CD4-positive, alpha-beta memory T cell (primary cell): ENCODE measurements at regions not wholly inside any gene's neighbourhood (a gene's known extent, or its start where the extent isn't known, plus 50 kb on each side); places are given as distances from the start of the nearest gene placed in this dataset.
"Not testable (repeated sequence)": the region's sequence is repeated elsewhere in the genome, so short reads cannot be mapped to it uniquely, and the experiment has no call there.

Experiments used
- CTCF ChIA-PET: fragments of 350-600 bp; sonication (Branson Sonifier 250); formaldehyde crosslinking; loops from one replicate; lab custom pipeline; 2021; ENCODE audit warnings: inconsistent platforms; ENCODE audit not compliant: partially characterized antibody; lab: Charles Lee
- POLR2A ChIA-PET: fragments of 350-600 bp; sonication (Branson Sonifier 250); formaldehyde crosslinking; loops from one replicate; lab custom pipeline; 2021; ENCODE audit not compliant: partially characterized antibody; lab: Charles Lee
- DNase-seq, 5 donors: peaks; one replicate each; pipeline versions ENCODE4 v3.0.0 to v3.0.0-alpha.2; 2020 to 2022; ENCODE audit warnings: mixed read lengths in 1 of 5
- H3K27ac ChIP-seq: one replicate; pipeline ENCODE4 v1.7.0; 2013; ENCODE audit warnings: low read depth, low read length
- H3K27me3 ChIP-seq: 2 replicates; pipeline ENCODE4 v1.7.0; 2013; ENCODE audit warnings: mild to moderate bottlenecking, low read length, moderate library complexity; ENCODE audit not compliant: insufficient read depth
- H3K36me3 ChIP-seq: 2 replicates; pipeline ENCODE4 v1.7.0; 2013; ENCODE audit warnings: mild to moderate bottlenecking, low read length, moderate library complexity; ENCODE audit not compliant: insufficient read depth
- H3K4me1 ChIP-seq: 2 replicates; pipeline ENCODE4 v1.7.0; 2013; ENCODE audit warnings: mild to moderate bottlenecking, low read length, moderate library complexity; ENCODE audit not compliant: insufficient read depth
- H3K4me3 ChIP-seq, 2 donors: one replicate each; pipeline ENCODE4 v1.7.0; 2013; ENCODE audit warnings: low read length in 2 of 2, mild to moderate bottlenecking in 1 of 2
- H3K9me3 ChIP-seq, 2 donors: one replicate each; pipeline ENCODE4 v1.7.0; 2013; ENCODE audit warnings: low read length in 2 of 2, control low read depth in 1 of 2; ENCODE audit not compliant: control insufficient read depth in 1 of 2
- H3K27ac Mint-ChIP-seq, 7 donors: one replicate each; pipeline ENCODE4 v1.8.0; 2020 to 2021; ENCODE audit warnings: mixed read lengths in 7 of 7, mild to moderate bottlenecking in 6 of 7, inconsistent platforms in 3 of 7, moderate library complexity in 3 of 7
- H3K27me3 Mint-ChIP-seq, 2 donors: one replicate each; pipeline ENCODE4 v1.8.0; 2020 to 2021; ENCODE audit warnings: mixed read lengths in 2 of 2
- H3K36me3 Mint-ChIP-seq, 2 donors: one replicate each; pipeline ENCODE4 v1.8.0; 2020 to 2021; ENCODE audit warnings: mixed read lengths in 2 of 2, inconsistent platforms in 1 of 2, mild to moderate bottlenecking in 1 of 2
- H3K4me1 Mint-ChIP-seq, 4 donors: one replicate each; pipeline ENCODE4 v1.8.0; 2020 to 2021; ENCODE audit warnings: mixed read lengths in 4 of 4, mild to moderate bottlenecking in 1 of 4
- H3K4me3 Mint-ChIP-seq, 8 donors: one replicate each; pipeline ENCODE4 v1.8.0; 2020 to 2021; ENCODE audit warnings: mixed read lengths in 8 of 8, mild to moderate bottlenecking in 7 of 8, moderate library complexity in 6 of 8, inconsistent platforms in 3 of 8
- H3K9me3 Mint-ChIP-seq, 8 donors: one replicate each; pipeline ENCODE4 v1.8.0; 2020 to 2021; ENCODE audit warnings: mixed read lengths in 8 of 8, mild to moderate bottlenecking in 5 of 8, inconsistent platforms in 3 of 8, moderate library complexity in 1 of 8
- intact Hi-C: fragments of 100-400 bp; cut with micrococcal nuclease; formaldehyde crosslinking; loops from one replicate; pipeline ENCODE4 v1.15.1; 2023

- no peaks in the 10 kb centered on the region for H3K4me1 Mint-ChIP-seq
- H3K9me3 Mint-ChIP-seq = peaks cover 2 to 11% (median 4%) of the 10 kb centered on the region in 8 donors
- Histone ChIP-seq H3K4me3 (no peak overlapping the region), H3K27me3 (no peaks in the 10 kb centered on the region), H3K27ac (no peak overlapping the region), H3K36me3 (no peaks in the 10 kb centered on the region), H3K4me1 (no peaks in the 10 kb centered on the region), H3K9me3 (no peaks in the 10 kb centered on the region)
- no peak overlapping the region for H3K27ac Mint-ChIP-seq
- intact Hi-C loops = no loop called here
- H3K4me3 Mint-ChIP-seq = no peak overlapping the region
- no peak for DNase-seq
- H3K36me3 Mint-ChIP-seq = no peaks in the 10 kb centered on the region
- no peaks in the 10 kb centered on the region for H3K27me3 Mint-ChIP-seq
- ChIA-PET POLR2A (no interaction called here), CTCF (no interaction called here)
Measured at GRCh38 chr3:95334461-95334860, 1271.6 kb downstream of the NSUN3 start.

- Mint-ChIP-seq H3K27me3 (no peaks in the 10 kb centered on the region), H3K4me1 (no peaks in the 10 kb centered on the region), H3K9me3 (peaks cover 2 to 6% (median 4%) of the 10 kb centered on the region in 8 donors), H3K4me3 (no peak overlapping the region), H3K36me3 (no peaks in the 10 kb centered on the region), H3K27ac (no peak overlapping the region)
- ChIA-PET CTCF (no interaction called here), POLR2A (no interaction called here)
- no peaks in the 10 kb centered on the region for H3K27me3 ChIP-seq
- H3K4me3 ChIP-seq = no peak overlapping the region
- H3K27ac ChIP-seq = no peak overlapping the region
- intact Hi-C loops = no loop called here
- H3K9me3 ChIP-seq = no peaks in the 10 kb centered on the region
- no peak for DNase-seq
- no peaks in the 10 kb centered on the region for H3K4me1 ChIP-seq
- H3K36me3 ChIP-seq = no peaks in the 10 kb centered on the region
Measured at GRCh38 chr3:95335517-95335916, 1272.7 kb downstream of the NSUN3 start.

GRCh38 chr3:95338446-95338845 is 1275.6 kb downstream of the NSUN3 start:
- no peak for DNase-seq
- CTCF ChIA-PET = no interaction called here
- H3K4me3 Mint-ChIP-seq = no peak overlapping the region
- H3K36me3 Mint-ChIP-seq = no peaks in the 10 kb centered on the region
- Histone ChIP-seq H3K4me3 (no peak overlapping the region), H3K4me1 (no peaks in the 10 kb centered on the region), H3K27ac (no peak overlapping the region), H3K27me3 (no peaks in the 10 kb centered on the region), H3K36me3 (no peaks in the 10 kb centered on the region), H3K9me3 (no peaks in the 10 kb centered on the region)
- no peaks in the 10 kb centered on the region for H3K4me1 Mint-ChIP-seq
- peaks cover 2 to 5% (median 3%) of the 10 kb centered on the region in 8 donors for H3K9me3 Mint-ChIP-seq
- no peaks in the 10 kb centered on the region for H3K27me3 Mint-ChIP-seq
- H3K27ac Mint-ChIP-seq = no peak overlapping the region
- intact Hi-C loops = no loop called here
- POLR2A ChIA-PET = no interaction called here

- H3K36me3 Mint-ChIP-seq = no peaks in the 10 kb centered on the region
- H3K27ac Mint-ChIP-seq = no peak overlapping the region
- ChIA-PET CTCF (no interaction called here), POLR2A (no interaction called here)
- no peaks in the 10 kb centered on the region for H3K27me3 ChIP-seq
- H3K9me3 Mint-ChIP-seq = peaks cover 0 to 7% (median 2%) of the 10 kb centered on the region in 8 donors
- no peaks in the 10 kb centered on the region for H3K4me1 ChIP-seq
- no peak overlapping the region for H3K27ac ChIP-seq
- H3K4me1 Mint-ChIP-seq = no peaks in the 10 kb centered on the region
- no peaks in the 10 kb centered on the region for H3K9me3 ChIP-seq
- no peak overlapping the region for H3K4me3 ChIP-seq
- H3K27me3 Mint-ChIP-seq = no peaks in the 10 kb centered on the region
- no peak overlapping the region for H3K4me3 Mint-ChIP-seq
- no peak for DNase-seq
- intact Hi-C loops = no loop called here
- no peaks in the 10 kb centered on the region for H3K36me3 ChIP-seq
Measured at GRCh38 chr3:95341314-95341713, 1278.5 kb downstream of the NSUN3 start.

- H3K9me3 ChIP-seq = no peaks in the 10 kb centered on the region
- H3K4me3 ChIP-seq = no peak overlapping the region
- DNase-seq = no peak
- Mint-ChIP-seq H3K4me3 (no peak overlapping the region), H3K36me3 (no peaks in the 10 kb centered on the region), H3K4me1 (no peaks in the 10 kb centered on the region), H3K9me3 (peaks cover 0 to 7% (median 2%) of the 10 kb centered on the region in 8 donors), H3K27me3 (no peaks in the 10 kb centered on the region), H3K27ac (no peak overlapping the region)
- no peaks in the 10 kb centered on the region for H3K27me3 ChIP-seq
- CTCF ChIA-PET = no interaction called here
- intact Hi-C loops = no loop called here
- POLR2A ChIA-PET = no interaction called here
- H3K27ac ChIP-seq = no peak overlapping the region
- H3K36me3 ChIP-seq = no peaks in the 10 kb centered on the region
- no peaks in the 10 kb centered on the region for H3K4me1 ChIP-seq
Measured at GRCh38 chr3:95343228-95343627, 1280.4 kb downstream of the NSUN3 start.

GRCh38 chr3:95343767-95344166 is 1280.9 kb downstream of the NSUN3 start:
- Histone ChIP-seq H3K27ac (no peak overlapping the region), H3K9me3 (no peaks in the 10 kb centered on the region), H3K36me3 (no peaks in the 10 kb centered on the region), H3K4me3 (no peak overlapping the region), H3K27me3 (no peaks in the 10 kb centered on the region), H3K4me1 (no peaks in the 10 kb centered on the region)
- intact Hi-C loops = no loop called here
- DNase-seq = no peak
- ChIA-PET CTCF (no interaction called here), POLR2A (no interaction called here)
- Mint-ChIP-seq H3K9me3 (peaks cover 0 to 7% (median under 1%) of the 10 kb centered on the region in 8 donors), H3K4me3 (no peak overlapping the region), H3K36me3 (no peaks in the 10 kb centered on the region), H3K4me1 (no peaks in the 10 kb centered on the region), H3K27ac (no peak overlapping the region), H3K27me3 (no peaks in the 10 kb centered on the region)

- H3K4me1 ChIP-seq, H3K9me3 ChIP-seq, H3K27me3 ChIP-seq, DNase-seq, H3K27ac Mint-ChIP-seq, H3K4me3 Mint-ChIP-seq, H3K27me3 Mint-ChIP-seq, H3K9me3 Mint-ChIP-seq, POLR2A ChIA-PET, H3K27ac ChIP-seq, H3K36me3 Mint-ChIP-seq, H3K4me3 ChIP-seq, intact Hi-C loops, CTCF ChIA-PET, H3K4me1 Mint-ChIP-seq, H3K36me3 ChIP-seq: not testable (repeated sequence)
Measured at GRCh38 chr3:95347936-95348335, 1285.1 kb downstream of the NSUN3 start.

GRCh38 chr3:95348879-95349278 is 1286.0 kb downstream of the NSUN3 start:
- Histone ChIP-seq H3K4me3 (no peak overlapping the region), H3K4me1 (no peaks in the 10 kb centered on the region), H3K36me3 (no peaks in the 10 kb centered on the region), H3K9me3 (no peaks in the 10 kb centered on the region), H3K27me3 (no peaks in the 10 kb centered on the region), H3K27ac (no peak overlapping the region)
- DNase-seq = no peak
- ChIA-PET CTCF (no interaction called here), POLR2A (no interaction called here)
- Mint-ChIP-seq H3K9me3 (peaks cover 0 to 4% (median under 1%) of the 10 kb centered on the region in 8 donors), H3K27ac (no peak overlapping the region), H3K4me1 (no peaks in the 10 kb centered on the region), H3K27me3 (no peaks in the 10 kb centered on the region), H3K4me3 (no peak overlapping the region), H3K36me3 (no peaks in the 10 kb centered on the region)
- intact Hi-C loops = no loop called here
